SK-N-MC (cell line): ENCODE measurements at regions not wholly inside any gene's neighbourhood (a gene's known extent, or its start where the extent isn't known, plus 50 kb on each side); places are given as distances from the start of the nearest gene placed in this dataset.
"Not testable (repeated sequence)": the region's sequence is repeated elsewhere in the genome, so short reads cannot be mapped to it uniquely, and the experiment has no call there.

Experiments used
- DNase-seq: peaks from one replicate; pipeline ENCODE4 v3.0.0-alpha.2; 2011; ENCODE audit warnings: low read depth, low spot score
- H3K27ac ChIP-seq: fragments of 200-600 bp; sonication (generic); 2 replicates; pipeline ENCODE4 v1.5.1; 2016; ENCODE audit warnings: mixed run types
- H3K36me3 ChIP-seq: fragments of 200-600 bp; sonication (generic); 2 replicates; pipeline ENCODE4 v1.6.1; 2017; ENCODE audit warnings: antibody characterized with exemption, low read length, mixed read lengths; ENCODE audit not compliant: insufficient read depth
- H3K4me3 ChIP-seq: fragments of 200-600 bp; sonication (generic); 2 replicates; pipeline ENCODE4 v1.5.1; 2016
- H3K9ac ChIP-seq: fragments of 200-600 bp; sonication (generic); 2 replicates; pipeline ENCODE4 v1.8.0; 2017; ENCODE audit warnings: mixed run types, mixed read lengths; ENCODE audit not compliant: insufficient read length
- H3K9me3 ChIP-seq: fragments of 200-600 bp; sonication (generic); 2 replicates; pipeline ENCODE4 v1.6.1; 2017; ENCODE audit warnings: low read depth, mild to moderate bottlenecking, antibody characterized with exemption, low read length, moderate library complexity, mixed read lengths
- EZH2 ChIP-seq: fragments of 200-600 bp; sonication (generic); IDR thresholded peaks from one replicate; pipeline ENCODE4 v1.6.1; 2017; ENCODE audit warnings: antibody characterized with exemption
- FOXP2 ChIP-seq: optimal IDR thresholded peaks from 2 replicates; pipeline ENCODE3; 2011; ENCODE audit warnings: mild to moderate bottlenecking, moderate library complexity; ENCODE audit not compliant: insufficient read depth; ENCODE audit errors: extremely low read length, control extremely low read depth
- POLR2AphosphoS5 ChIP-seq: IDR thresholded peaks from 2 replicates; pipeline ENCODE4 v1.6.1; 2012; ENCODE audit warnings: mild to moderate bottlenecking, low read depth, low read length, borderline replicate concordance

DNA sequence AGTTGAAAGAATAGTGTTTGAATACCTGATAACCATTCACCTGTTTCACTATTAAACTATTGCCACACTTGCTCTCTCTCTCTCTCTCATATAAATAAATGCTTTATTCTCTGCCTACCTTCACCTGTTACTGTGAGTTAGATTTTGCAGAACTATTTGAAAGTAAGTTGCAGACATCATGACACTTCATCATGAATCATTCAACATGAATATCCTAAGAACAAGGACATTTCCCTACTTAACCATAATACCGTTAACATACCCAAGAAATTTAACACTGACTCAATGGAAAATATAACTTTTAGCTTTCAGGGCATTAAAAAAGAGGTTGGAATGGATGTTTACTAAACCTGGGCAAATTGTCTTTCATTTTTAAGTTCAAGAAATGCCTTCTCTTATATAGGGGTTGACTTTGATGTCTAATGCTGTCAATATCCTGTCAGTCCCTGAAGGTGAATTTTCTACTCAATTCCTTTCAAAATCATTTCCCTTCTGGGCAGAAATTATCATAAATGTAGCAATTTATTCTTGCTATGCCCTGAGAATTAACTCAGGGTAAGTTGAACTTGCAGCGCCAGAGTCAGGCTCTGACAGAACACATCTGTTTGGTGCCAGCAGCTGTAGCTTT, 582.6 kb upstream of the TLE4 start:
- Histone ChIP-seq H3K4me3 (no peak overlapping the region), H3K9me3 (no peaks in the 10 kb centered on the region), H3K9ac (no peak overlapping the region), H3K36me3 (no peaks in the 10 kb centered on the region), H3K27ac (no peak overlapping the region)
- TF ChIP-seq EZH2 (no peak), FOXP2 (no peak), POLR2AphosphoS5 (no peak)
- no peak for DNase-seq

DNA sequence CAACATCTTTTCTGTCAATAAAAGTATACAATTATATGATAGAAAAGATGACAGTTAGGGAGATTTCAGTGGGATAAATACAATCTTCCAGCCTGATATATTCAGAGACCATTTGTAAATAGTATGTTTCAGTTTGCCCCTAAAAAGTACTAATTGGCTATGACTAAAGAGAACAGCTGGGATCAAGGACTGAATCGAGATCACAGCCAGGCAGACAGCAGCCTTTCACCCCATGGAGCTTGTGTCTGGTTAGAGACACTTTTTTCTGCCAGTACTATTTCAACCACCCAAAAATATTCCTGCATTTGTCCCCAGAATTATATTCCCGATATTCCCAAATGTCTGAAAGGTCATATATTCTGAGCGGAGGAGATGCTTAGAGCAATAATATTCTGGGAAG, 577.3 kb upstream of the TLE4 start:
- no peak overlapping the region for H3K9ac ChIP-seq
- H3K36me3 ChIP-seq = no peaks in the 10 kb centered on the region
- no peak overlapping the region for H3K4me3 ChIP-seq
- H3K9me3 ChIP-seq = no peaks in the 10 kb centered on the region
- no peak overlapping the region for H3K27ac ChIP-seq
- no peak for DNase-seq
- TF ChIP-seq EZH2 (no peak), FOXP2 (no peak), POLR2AphosphoS5 (no peak)

DNA sequence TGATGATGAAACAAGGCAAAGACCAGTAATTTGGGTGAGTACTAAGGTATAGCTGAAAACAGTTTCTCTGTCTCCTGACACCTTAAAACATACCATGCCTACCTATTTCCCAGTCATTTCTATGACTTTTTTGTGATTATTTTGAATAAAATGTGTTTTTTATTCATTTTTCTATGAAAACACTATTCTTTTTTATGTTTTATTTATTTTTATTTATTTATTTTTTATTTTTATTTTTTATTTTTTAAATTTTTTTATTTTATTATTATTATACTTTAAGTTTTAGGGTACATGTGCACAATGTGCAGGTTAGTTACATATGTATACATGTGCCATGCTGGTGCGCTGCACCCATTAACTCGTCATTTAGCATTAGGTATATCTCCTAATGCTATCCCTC, 576.8 kb upstream of the TLE4 start:
- H3K9me3 ChIP-seq, H3K4me3 ChIP-seq: not testable (repeated sequence)

DNA sequence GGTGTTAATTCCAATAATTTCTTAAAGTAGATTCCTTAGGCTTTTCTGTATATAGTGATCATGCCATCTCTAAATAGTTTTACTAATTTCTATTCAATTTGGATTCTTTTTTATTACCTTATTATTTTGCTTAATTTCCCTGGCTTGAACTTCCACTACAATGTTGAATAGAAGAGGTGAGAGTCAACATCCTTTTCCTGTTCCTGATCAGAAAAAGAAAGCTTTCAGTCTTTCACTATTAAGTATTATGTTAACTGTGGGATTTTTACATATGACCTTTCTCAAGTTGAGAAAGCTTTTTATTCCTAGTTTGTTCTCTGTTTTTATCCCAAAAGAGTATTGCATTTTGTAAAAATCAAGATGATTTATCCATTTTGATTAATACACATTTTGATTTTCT, 574.5 kb upstream of the TLE4 start:
- DNase-seq = no peak
- H3K27ac ChIP-seq = no peak overlapping the region
- TF ChIP-seq EZH2 (no peak), FOXP2 (no peak), POLR2AphosphoS5 (no peak)
- no peaks in the 10 kb centered on the region for H3K9me3 ChIP-seq
- H3K4me3 ChIP-seq = no peak overlapping the region
- no peaks in the 10 kb centered on the region for H3K36me3 ChIP-seq
- H3K9ac ChIP-seq = no peak overlapping the region

More for the DNA sequence above, 576.8 kb upstream of the TLE4 start:
- not testable (repeated sequence) for H3K27ac ChIP-seq, H3K9ac ChIP-seq, H3K36me3 ChIP-seq, DNase-seq

DNA sequence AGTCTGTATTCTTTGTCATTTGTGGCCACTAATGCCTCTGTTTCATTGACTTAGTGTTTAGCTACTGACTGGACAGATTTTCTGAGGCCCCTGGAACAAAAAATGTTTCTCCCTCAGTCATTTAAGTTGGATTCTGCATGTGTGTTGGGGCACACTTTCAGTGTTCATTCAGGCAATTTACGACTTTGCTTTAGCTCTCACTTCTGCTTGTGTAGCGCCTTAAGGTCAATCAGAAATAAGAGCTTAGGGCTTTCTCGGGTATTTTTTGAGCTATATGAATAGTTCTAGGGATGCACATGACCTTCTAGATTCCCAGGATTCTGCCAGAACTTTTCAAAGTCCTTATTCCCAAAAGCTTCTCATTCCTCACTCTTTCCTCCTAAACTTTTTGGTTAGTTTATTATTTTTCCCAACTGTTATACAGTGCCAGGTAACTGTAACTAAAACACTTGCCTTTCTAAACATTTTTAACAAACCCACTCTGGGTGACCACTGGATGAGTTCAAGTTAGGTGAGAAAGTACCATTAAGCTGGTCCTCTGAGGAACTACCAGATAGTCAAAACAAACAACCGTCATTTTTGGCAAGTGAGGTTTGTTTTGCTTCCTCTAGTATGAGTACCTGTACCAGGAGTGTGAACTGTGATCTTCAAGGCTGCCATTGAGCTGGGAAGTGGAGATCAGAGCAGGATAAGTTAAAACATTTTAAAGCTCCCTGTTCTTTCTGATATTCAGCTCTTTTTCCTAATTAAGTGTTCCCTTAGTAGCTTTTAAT, 571.3 kb upstream of the TLE4 start:
- TF ChIP-seq EZH2 (no peak), FOXP2 (no peak), POLR2AphosphoS5 (no peak)
- H3K36me3 ChIP-seq = no peaks in the 10 kb centered on the region
- no peak overlapping the region for H3K9ac ChIP-seq
- no peak overlapping the region for H3K27ac ChIP-seq
- no peak overlapping the region for H3K4me3 ChIP-seq
- H3K9me3 ChIP-seq = no peaks in the 10 kb centered on the region
- no peak for DNase-seq

DNA sequence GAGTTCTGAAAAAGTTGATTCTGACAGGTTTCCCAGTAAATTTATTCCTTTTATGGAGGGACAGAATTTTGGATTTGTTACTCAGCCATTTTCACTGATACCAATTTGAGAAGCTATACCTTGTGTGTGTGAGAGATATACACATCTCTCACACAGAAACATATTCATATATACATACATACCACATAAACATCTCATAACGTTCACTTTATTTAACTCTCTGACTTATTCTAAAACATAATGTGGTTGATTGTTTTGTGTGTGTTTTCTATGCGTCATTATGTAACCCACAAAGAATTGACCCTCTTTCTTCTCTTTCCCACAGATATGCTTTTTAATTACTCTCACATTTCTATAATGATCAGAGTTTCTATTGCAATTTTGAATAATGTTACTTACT, 570.8 kb upstream of the TLE4 start:
- DNase-seq = no peak
- H3K9me3 ChIP-seq = no peaks in the 10 kb centered on the region
- H3K9ac ChIP-seq = no peak overlapping the region
- H3K27ac ChIP-seq = no peak overlapping the region
- TF ChIP-seq POLR2AphosphoS5 (no peak), FOXP2 (no peak), EZH2 (no peak)
- H3K4me3 ChIP-seq = no peak overlapping the region
- H3K36me3 ChIP-seq = no peaks in the 10 kb centered on the region

DNA sequence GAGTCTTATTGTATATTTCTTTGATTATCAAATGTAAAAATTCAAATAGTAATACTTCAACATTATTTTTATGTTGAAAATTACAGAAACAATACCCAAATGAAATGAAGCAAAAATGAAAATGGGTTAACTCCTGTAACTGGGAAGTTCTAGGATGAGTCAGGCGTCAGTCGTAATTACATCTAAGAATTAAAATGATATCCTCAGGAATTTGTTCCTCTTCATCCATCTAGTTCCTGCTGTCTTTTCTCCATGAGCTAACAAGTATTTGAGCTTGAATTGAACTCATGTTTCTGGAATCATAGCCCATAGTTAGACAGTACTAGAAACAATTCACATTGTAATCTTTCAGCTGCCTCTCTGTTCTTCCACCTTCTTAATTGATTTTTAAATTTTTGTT, 568.3 kb upstream of the TLE4 start:
- Histone ChIP-seq H3K9me3 (no peaks in the 10 kb centered on the region), H3K9ac (no peak overlapping the region), H3K4me3 (no peak overlapping the region), H3K27ac (no peak overlapping the region), H3K36me3 (no peaks in the 10 kb centered on the region)
- TF ChIP-seq EZH2 (no peak), FOXP2 (no peak), POLR2AphosphoS5 (no peak)
- DNase-seq = no peak

DNA sequence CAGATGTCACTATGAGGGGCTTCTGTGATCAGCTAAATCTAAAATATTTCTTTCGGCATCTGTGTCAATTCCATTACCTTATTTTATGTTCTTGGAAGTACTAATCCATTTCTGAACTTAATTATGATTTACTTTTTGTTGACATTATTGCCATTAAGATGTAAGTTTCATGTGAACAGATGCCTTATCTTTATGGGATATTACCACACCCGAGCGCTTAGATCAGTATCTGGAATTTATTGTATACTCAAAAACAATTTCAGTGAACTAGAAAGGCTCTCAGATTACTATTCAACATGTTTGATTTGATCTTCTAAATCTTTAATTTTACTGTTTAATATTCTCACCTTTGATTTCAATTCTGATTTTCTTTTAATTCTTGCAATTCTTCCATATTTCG, 567.7 kb upstream of the TLE4 start:
- DNase-seq = no peak
- no peaks in the 10 kb centered on the region for H3K9me3 ChIP-seq
- TF ChIP-seq FOXP2 (no peak), POLR2AphosphoS5 (no peak), EZH2 (no peak)

DNA sequence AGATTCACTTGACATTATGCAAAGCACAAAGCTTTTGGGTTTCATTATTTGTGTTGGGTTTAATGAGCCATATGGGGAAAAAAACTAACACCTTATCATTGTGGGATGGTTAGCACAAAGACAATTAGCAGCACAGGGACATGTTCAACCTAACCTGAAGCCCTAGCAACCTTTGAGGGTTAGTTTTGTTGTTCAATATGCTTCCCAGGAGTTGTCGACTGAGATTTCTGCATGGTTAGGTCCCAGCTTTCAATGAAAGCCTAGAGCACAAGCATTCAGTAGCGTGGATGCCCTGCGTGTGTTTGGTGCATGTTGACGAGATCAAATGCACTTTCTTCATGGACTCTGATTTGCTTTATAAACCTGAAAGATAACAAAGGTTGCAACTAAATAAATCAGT, 565.2 kb upstream of the TLE4 start:
- Histone ChIP-seq H3K36me3 (no peaks in the 10 kb centered on the region), H3K4me3 (no peak overlapping the region), H3K27ac (no peak overlapping the region), H3K9ac (no peak overlapping the region), H3K9me3 (no peaks in the 10 kb centered on the region)
- TF ChIP-seq POLR2AphosphoS5 (no peak), EZH2 (no peak), FOXP2 (no peak)
- no peak for DNase-seq

More for the DNA sequence above, 567.7 kb upstream of the TLE4 start:
- Histone ChIP-seq H3K9ac (no peak overlapping the region), H3K4me3 (no peak overlapping the region), H3K27ac (no peak overlapping the region), H3K36me3 (no peaks in the 10 kb centered on the region)
